Neural cell (in vitro differentiated cells): ENCODE measurements at regions not wholly inside any gene's neighbourhood (a gene's known extent, or its start where the extent isn't known, plus 50 kb on each side); places are given as distances from the start of the nearest gene placed in this dataset.

Experiments
- H2AFZ ChIP-seq: fragments of 200-600, 300-800 bp; sonication (generic), shearing (Covaris generic); 2 replicates; pipeline ENCODE4 v1.6.0; 2014; ENCODE audit warnings: low read depth, mild to moderate bottlenecking, antibody characterized with exemption, low read length, moderate library complexity
- H3F3A ChIP-seq: fragments of 200-600 bp; shearing (Covaris generic); 2 replicates; pipeline ENCODE4 v1.6.1; 2016; ENCODE audit warnings: mild to moderate bottlenecking, moderate library complexity, mixed read lengths, antibody characterized with exemption, low read length; ENCODE audit not compliant: insufficient read depth, poor library complexity, severe bottlenecking
- H3K27ac ChIP-seq: fragments of 200-600, 300-800 bp; sonication (generic), shearing (Covaris generic); 2 replicates; pipeline ENCODE4 v1.5.1; 2014; ENCODE audit warnings: mild to moderate bottlenecking, low read length, moderate library complexity
- H3K27me3 ChIP-seq: fragments of 300-800, 200-600 bp; sonication (generic), shearing (Covaris generic); 2 replicates; pipeline ENCODE4 v1.6.0; 2014; ENCODE audit warnings: mild to moderate bottlenecking, low read depth, low read length, moderate library complexity; ENCODE audit not compliant: insufficient read depth
- H3K36me3 ChIP-seq: fragments of 300-800, 200-600 bp; sonication (generic), shearing (Covaris generic); 2 replicates; pipeline ENCODE4 v1.5.1; 2014; ENCODE audit warnings: mild to moderate bottlenecking, antibody characterized with exemption, low read length, moderate library complexity; ENCODE audit not compliant: insufficient read depth
- H3K4me2 ChIP-seq: fragments of 300-800, 200-600 bp; sonication (generic), shearing (Covaris generic); 2 replicates; pipeline ENCODE4 v1.6.0; 2014; ENCODE audit warnings: mild to moderate bottlenecking, low read length
- H3K4me3 ChIP-seq: fragments of 300-800, 200-600 bp; sonication (generic), shearing (Covaris generic); 2 replicates; pipeline ENCODE4 v1.5.1; 2014; ENCODE audit warnings: mild to moderate bottlenecking, low read length, moderate library complexity
- H3K79me2 ChIP-seq: fragments of 200-600 bp; shearing (Covaris generic); replicated peaks from 2 replicates; pipeline ENCODE4 v1.6.0; 2014; ENCODE audit warnings: mild to moderate bottlenecking, low read length, moderate library complexity; ENCODE audit not compliant: insufficient read depth
- H3K9ac ChIP-seq: fragments of 300-800, 200-600 bp; sonication (generic), shearing (Covaris generic); 2 replicates; pipeline ENCODE4 v1.6.1; 2016; ENCODE audit warnings: mild to moderate bottlenecking, low read length, mixed read lengths
- H3K9me2 ChIP-seq: fragments of 200-600 bp; shearing (Covaris generic); 2 replicates; pipeline ENCODE4 v1.6.1; 2016; ENCODE audit warnings: mild to moderate bottlenecking, low read length, mixed read lengths; ENCODE audit not compliant: insufficient read depth
- H3K9me3 ChIP-seq: fragments of 200-600, 300-800 bp; sonication (generic), shearing (Covaris generic); 2 replicates; pipeline ENCODE4 v1.6.1; 2016; ENCODE audit warnings: mild to moderate bottlenecking, mixed run types, low read length, moderate library complexity, mixed read lengths
- H4K20me1 ChIP-seq: fragments of 200-600 bp; shearing (Covaris generic); 2 replicates; pipeline ENCODE4 v1.6.1; 2016; ENCODE audit warnings: mild to moderate bottlenecking, mixed run types; ENCODE audit not compliant: insufficient read depth
- CTCF ChIP-seq: fragments of 450-650 bp; IDR thresholded peaks from 2 replicates; pipeline ENCODE4 v1.5.1; 2014; ENCODE audit warnings: antibody characterized with exemption, mild to moderate bottlenecking, moderate library complexity; ENCODE audit not compliant: poor library complexity, severe bottlenecking
- EP300 ChIP-seq: fragments of 450-650 bp; conservative IDR thresholded peaks from 2 replicates; pipeline ENCODE4 v1.6.1; 2014; ENCODE audit warnings: antibody characterized with exemption, mild to moderate bottlenecking, moderate library complexity; ENCODE audit not compliant: poor library complexity, severe bottlenecking
- MXI1 ChIP-seq: fragments of 450-650 bp; conservative IDR thresholded peaks from 2 replicates; pipeline ENCODE4 v1.6.1; 2014; ENCODE audit warnings: antibody characterized with exemption, mild to moderate bottlenecking; ENCODE audit not compliant: poor library complexity, severe bottlenecking
- POLR2AphosphoS5 ChIP-seq: IDR thresholded peaks from 2 replicates; pipeline ENCODE4 v1.6.1; 2012
- REST ChIP-seq: IDR thresholded peaks from 2 replicates; pipeline ENCODE4 v1.6.1; 2012; ENCODE audit warnings: borderline replicate concordance
- SMC3 ChIP-seq: fragments of 450-650 bp; conservative IDR thresholded peaks from 2 replicates; pipeline ENCODE4 v1.6.1; 2014; ENCODE audit warnings: antibody characterized with exemption, mild to moderate bottlenecking, moderate library complexity; ENCODE audit not compliant: poor library complexity
- TAF1 ChIP-seq: IDR thresholded peaks from 2 replicates; pipeline ENCODE4 v1.6.1; 2012; ENCODE audit warnings: low read depth

GRCh38 chr6:6930223-6930880, 177.4 kb upstream of the RREB1 start:
- Histone ChIP-seq H3K4me3 (no peak overlapping the region), H3K27ac (no peak overlapping the region), H3K79me2 (no peaks in the 10 kb centered on the region), H3K9me3 (no peaks in the 10 kb centered on the region), H3K9ac (no peak overlapping the region), H3K27me3 (no peaks in the 10 kb centered on the region), H3F3A (no peaks in the 10 kb centered on the region), H4K20me1 (no peaks in the 10 kb centered on the region), H3K4me2 (no peak overlapping the region), H3K9me2 (no peaks in the 10 kb centered on the region), H2AFZ (no peak overlapping the region), H3K36me3 (no peaks in the 10 kb centered on the region)
- TF ChIP-seq CTCF: no peak
- no peak for TF ChIP-seq SMC3
- TF ChIP-seq TAF1: no peak
- TF ChIP-seq MXI1: no peak
- no peak for TF ChIP-seq REST
- no peak for TF ChIP-seq POLR2AphosphoS5

- H3K4me2 ChIP-seq: no peak overlapping the region
- no peaks in the 10 kb centered on the region for H3K27me3 ChIP-seq
- no peak overlapping the region for H2AFZ ChIP-seq
Measured at GRCh38 chr6:6931071-6932025, 176.4 kb upstream of the RREB1 start.

More at GRCh38 chr6:6931071-6932025, 176.4 kb upstream of the RREB1 start:
- Histone ChIP-seq H4K20me1 (no peaks in the 10 kb centered on the region), H3K9me2 (no peaks in the 10 kb centered on the region), H3F3A (no peaks in the 10 kb centered on the region), H3K4me3 (no peak overlapping the region), H3K9me3 (no peaks in the 10 kb centered on the region), H3K27ac (no peak overlapping the region), H3K79me2 (no peaks in the 10 kb centered on the region), H3K36me3 (no peaks in the 10 kb centered on the region), H3K9ac (no peak overlapping the region)
- TF ChIP-seq REST (no peak), EP300 (no peak), CTCF (no peak), MXI1 (no peak)
